HG03175 (cell line): ENCODE measurements at regions not wholly inside any gene's neighbourhood (a gene's known extent, or its start where the extent isn't known, plus 50 kb on each side); places are given as distances from the start of the nearest gene placed in this dataset.
"Not testable (repeated sequence)": the region's sequence is repeated elsewhere in the genome, so short reads cannot be mapped to it uniquely, and the experiment has no call there.

ENCODE experiments used
- ATAC-seq: cut with Tn5 transposase; IDR thresholded peaks from one replicate; pipeline ENCODE4 v1.9.1; 2021; ENCODE audit warnings: mild to moderate bottlenecking, moderate library complexity; ENCODE audit not compliant: unreplicated experiment

GRCh38 chr15:91356083-91356482, 256.0 kb downstream of the SV2B start:
- ATAC-seq: no peak

DNA sequence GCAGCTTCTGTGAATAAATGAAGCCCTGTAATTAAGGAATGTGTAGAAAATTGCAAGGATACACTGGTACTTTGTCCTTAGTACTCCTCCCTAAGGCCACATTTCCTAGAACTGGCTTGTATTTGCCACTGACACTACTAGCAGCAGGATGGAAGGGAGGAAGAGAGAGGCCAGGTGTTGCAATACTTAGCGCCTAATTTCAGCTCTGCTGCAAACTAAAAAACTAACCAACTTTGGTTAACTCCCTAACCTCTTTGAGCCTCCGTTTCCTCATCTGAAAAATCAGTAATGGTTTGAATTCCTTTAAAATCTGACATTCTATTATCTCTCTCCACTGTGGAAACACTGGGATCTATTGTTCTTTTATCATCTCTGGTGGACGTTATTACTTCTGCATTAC, 257.0 kb downstream of the SV2B start:
- no peak for ATAC-seq

- no peak for ATAC-seq
These were observed 257.4 kb downstream of the SV2B start for GRCh38 chr15:91357486-91357885.

- no peak for ATAC-seq
These were observed 258.3 kb downstream of the SV2B start for GRCh38 chr15:91358405-91358804.

DNA sequence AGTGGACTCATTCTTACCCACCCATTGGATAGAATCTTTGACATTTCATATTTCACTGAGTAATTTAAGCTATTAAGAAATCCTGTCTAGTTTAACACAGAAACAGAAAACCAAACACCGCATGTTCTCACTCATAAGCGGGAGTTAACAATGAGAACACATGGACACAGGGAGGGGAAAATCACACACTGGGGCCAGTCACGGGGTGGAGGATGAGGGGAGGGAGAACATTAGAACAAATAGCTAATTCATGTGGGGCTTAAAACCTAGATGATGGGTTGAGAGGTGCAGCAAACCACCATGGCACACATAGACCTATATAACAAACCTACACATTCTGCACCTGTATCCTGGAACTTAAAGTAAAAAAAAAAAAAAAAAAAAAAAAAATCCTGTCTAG, 261.6 kb downstream of the SV2B start:
- not testable (repeated sequence) for ATAC-seq

DNA sequence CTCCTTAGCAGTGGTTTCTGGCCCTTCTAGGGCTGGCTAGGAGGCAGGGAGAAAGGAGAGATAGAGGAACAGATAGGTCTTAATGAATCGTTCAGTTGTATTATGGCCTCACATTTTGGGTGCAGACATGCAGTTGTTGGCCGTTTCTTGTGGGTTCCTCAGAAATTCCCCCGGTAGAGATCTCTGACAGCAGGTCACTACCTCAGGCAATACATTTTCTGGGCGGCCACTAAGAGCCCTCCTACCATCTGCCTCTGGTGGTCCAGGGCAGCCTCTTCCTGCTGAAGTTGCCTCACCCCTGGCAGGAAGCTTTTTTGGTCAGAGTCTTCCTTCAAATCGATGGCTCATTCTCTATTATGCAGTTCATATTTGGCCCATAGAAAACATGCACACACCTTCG, 266.1 kb downstream of the SV2B start:
- no peak for ATAC-seq

GRCh38 chr15:91368611-91369010, 268.6 kb downstream of the SV2B start:
- ATAC-seq: no peak

- ATAC-seq: no peak
These were observed 269.8 kb downstream of the SV2B start for GRCh38 chr15:91369823-91370222.

- ATAC-seq: not testable (repeated sequence)
These were observed 271.3 kb downstream of the SV2B start for GRCh38 chr15:91371345-91371744.

- no peak for ATAC-seq
These were observed 274.3 kb downstream of the SV2B start for GRCh38 chr15:91374336-91374735.

DNA sequence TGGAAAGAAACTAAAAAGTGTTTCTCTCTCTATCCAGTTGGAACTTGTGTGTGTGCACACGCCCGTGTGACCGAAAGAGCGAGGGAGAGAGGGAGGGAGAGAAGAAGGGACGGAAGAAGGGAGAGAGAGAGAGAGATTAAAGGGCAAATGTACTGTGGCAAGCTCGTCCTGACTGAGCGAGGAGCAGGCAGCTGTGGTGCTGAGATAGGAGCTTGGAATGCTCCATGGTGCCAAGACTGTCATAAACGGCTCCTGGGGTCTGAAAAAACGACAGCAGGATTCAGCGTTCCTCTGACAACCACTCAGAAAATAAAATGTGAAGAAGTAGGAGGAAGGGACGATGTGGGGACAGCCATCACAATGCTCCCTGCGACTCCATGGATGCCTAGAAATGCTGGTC, 276.0 kb downstream of the SV2B start:
- ATAC-seq: no peak

DNA sequence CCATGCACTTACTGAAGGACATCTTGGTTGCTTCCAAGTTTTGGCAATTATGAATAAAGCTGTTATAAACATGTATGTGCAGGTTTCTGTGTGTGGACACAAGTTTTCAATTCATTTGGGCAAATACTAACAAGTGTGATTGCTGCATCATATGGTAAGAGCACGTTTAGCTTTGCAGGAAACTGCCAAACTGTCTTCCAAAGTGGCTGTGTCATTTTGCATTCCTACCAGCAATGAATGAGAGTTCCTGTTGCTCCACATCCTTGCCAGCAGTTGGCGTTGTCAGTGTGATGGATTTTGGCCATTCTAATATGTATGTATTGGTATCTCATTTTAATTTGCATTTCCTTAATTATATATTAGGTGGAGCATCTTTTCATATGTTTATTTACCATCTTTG, 280.1 kb downstream of the SV2B start:
- no peak for ATAC-seq

- no peak for ATAC-seq
These were observed 283.5 kb downstream of the SV2B start for GRCh38 chr15:91383532-91383931.

GRCh38 chr15:91384189-91384730, 284.2 kb downstream of the SV2B start:
- ATAC-seq: no peak

GRCh38 chr15:91385311-91385710, 285.3 kb downstream of the SV2B start:
- no peak for ATAC-seq

DNA sequence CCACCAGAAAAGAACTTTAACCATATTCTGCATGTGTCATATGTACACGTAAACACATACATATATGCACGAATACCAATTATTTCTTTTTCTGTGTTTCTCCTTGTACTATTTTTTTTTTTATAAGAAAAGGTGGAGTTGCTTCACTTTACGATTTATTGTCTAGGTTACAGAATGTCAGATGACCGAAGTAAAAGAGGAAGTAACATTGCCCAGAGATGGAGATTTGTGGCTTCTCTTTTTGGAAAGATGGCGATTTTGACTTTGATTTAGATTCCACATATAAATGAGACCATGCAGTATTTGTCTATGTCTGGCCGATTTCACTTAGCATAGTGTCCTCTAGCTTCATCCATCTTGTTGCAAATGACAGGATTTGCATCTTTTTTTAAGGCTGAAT, 293.1 kb downstream of the SV2B start:
- ATAC-seq: no peak

- no peak for ATAC-seq
These were observed 300.4 kb downstream of the SV2B start for GRCh38 chr15:91400481-91400880.

GRCh38 chr15:91407269-91407889, 307.3 kb downstream of the SV2B start:
- ATAC-seq: peak; percentile 46

DNA sequence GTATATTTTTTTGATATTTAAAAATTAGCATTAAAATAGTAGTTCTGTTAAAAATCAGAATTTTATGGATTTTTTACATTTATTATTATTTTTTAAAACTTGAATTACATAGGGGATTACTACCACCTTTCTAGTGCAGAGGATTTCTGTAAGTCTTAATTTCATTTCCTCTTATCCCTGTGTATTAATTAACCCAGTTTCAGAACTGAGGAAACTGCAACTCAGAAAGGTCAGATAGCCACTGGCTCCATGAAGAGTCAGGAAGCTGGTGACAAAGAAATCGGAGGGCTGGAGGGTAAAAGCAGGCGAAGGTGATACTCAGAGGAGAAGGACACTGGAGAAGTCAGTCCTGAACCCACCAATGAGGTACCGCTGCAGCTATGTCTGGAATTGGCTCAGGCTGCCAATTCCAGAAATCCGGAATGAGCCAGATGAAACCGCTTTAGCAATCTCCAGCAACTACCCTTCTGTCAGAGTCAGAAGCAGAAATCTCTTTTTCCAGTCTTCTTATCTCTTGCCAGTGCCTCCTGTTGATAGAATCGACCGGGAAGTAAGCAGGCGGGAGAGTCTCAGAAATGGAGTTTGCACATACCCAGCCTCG, 308.5 kb downstream of the SV2B start:
- ATAC-seq: peak; percentile 63

DNA sequence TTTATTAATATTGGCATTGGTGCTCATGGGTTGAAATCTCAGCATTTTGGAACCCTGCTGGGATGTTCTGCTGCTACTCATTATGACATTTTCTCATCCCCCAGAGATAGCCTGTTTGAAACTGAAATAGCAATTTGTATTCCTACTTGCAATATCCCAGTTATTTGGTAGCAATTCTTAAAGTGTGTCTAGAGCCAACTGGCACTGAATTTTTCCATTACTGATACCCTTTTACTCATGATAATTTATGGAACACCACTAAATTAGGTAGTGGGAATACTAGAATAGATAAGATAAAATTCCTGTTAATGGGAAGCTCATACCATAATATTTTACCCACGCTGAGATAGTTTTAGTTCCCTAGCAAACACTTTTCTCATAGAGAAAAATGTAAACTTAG, 309.3 kb downstream of the SV2B start:
- no peak for ATAC-seq

GRCh38 chr15:91411586-91411985, 311.5 kb downstream of the SV2B start:
- no peak for ATAC-seq

GRCh38 chr15:91412138-91412928, 312.3 kb downstream of the SV2B start:
- no peak for ATAC-seq
